Endothelial cell of umbilical vein (primary cell): ENCODE measurements at regions not wholly inside any gene's neighbourhood (a gene's known extent, or its start where the extent isn't known, plus 50 kb on each side); places are given as distances from the start of the nearest gene placed in this dataset.

Experiments
- CTCF ChIP-seq, 2 donors: IDR thresholded peaks; 1 replicate in 1 of 2; 2 replicates in 1 of 2; pipeline ENCODE4 v1.5.1; 2011; ENCODE audit warnings: low read length in 2 of 2, mild to moderate bottlenecking in 2 of 2, moderate library complexity in 2 of 2, control low read depth in 1 of 2, inconsistent platforms in 1 of 2, low read depth in 1 of 2; ENCODE audit not compliant: insufficient read depth in 1 of 2; ENCODE audit errors: extremely low read depth in 1 of 2
- EZH2 ChIP-seq: IDR thresholded peaks from 2 replicates; pipeline ENCODE4 v1.6.1; 2012; ENCODE audit warnings: borderline replicate concordance, low read depth, mild to moderate bottlenecking, moderate library complexity, low read length, inconsistent platforms; ENCODE audit not compliant: severe bottlenecking
- FOS ChIP-seq: IDR thresholded peaks from 2 replicates; pipeline ENCODE4 v1.6.1; 2011; ENCODE audit warnings: mild to moderate bottlenecking, low read length, moderate library complexity, borderline replicate concordance; ENCODE audit not compliant: insufficient read depth
- GATA2 ChIP-seq: IDR thresholded peaks from 2 replicates; pipeline ENCODE4 v1.7.0; 2011; ENCODE audit warnings: low read depth, mild to moderate bottlenecking, moderate library complexity, mixed read lengths, low read length; ENCODE audit not compliant: insufficient read length, insufficient read depth
- MAX ChIP-seq: IDR thresholded peaks from 2 replicates; pipeline ENCODE4 v1.6.1; 2011; ENCODE audit not compliant: insufficient read depth, insufficient read length
- MYC ChIP-seq: IDR thresholded peaks from one replicate; pipeline ENCODE4 v1.6.1; 2011; ENCODE audit warnings: mild to moderate bottlenecking, low read depth, low read length
- POLR2A ChIP-seq: IDR thresholded peaks from 2 replicates; pipeline ENCODE4 v1.6.1; 2012; ENCODE audit warnings: low read depth, mild to moderate bottlenecking, control low read depth, low read length
- POLR2AphosphoS5 ChIP-seq: IDR thresholded peaks from 2 replicates; pipeline ENCODE4 v1.6.1; 2012; ENCODE audit warnings: low read depth, mild to moderate bottlenecking, control low read depth, low read length, moderate library complexity; ENCODE audit not compliant: insufficient read depth

GRCh38 chr5:87787625-87788256 is 375.0 kb upstream of the CCNH start:
- TF ChIP-seq EZH2 (no peak), CTCF (IDR thresholded peaks at IDR 0.05; ENCODE audit: extremely low read depth in 1 of 2, insufficient read depth in 1 of 2, low read depth in 1 of 2, low read length in 2 of 2) (no peak), POLR2AphosphoS5 (no peak), FOS (no peak), POLR2A (no peak), MYC (no peak), MAX (no peak), GATA2 (no peak)
